ENCODE measurements at regions not wholly inside any gene's neighbourhood (a gene's known extent, or its start where the extent isn't known, plus 50 kb on each side); places are given as distances from the start of the nearest gene placed in this dataset.
A peak's percentile ranks its signal among the peaks of the same experiment; 100 is the strongest.

DNA sequence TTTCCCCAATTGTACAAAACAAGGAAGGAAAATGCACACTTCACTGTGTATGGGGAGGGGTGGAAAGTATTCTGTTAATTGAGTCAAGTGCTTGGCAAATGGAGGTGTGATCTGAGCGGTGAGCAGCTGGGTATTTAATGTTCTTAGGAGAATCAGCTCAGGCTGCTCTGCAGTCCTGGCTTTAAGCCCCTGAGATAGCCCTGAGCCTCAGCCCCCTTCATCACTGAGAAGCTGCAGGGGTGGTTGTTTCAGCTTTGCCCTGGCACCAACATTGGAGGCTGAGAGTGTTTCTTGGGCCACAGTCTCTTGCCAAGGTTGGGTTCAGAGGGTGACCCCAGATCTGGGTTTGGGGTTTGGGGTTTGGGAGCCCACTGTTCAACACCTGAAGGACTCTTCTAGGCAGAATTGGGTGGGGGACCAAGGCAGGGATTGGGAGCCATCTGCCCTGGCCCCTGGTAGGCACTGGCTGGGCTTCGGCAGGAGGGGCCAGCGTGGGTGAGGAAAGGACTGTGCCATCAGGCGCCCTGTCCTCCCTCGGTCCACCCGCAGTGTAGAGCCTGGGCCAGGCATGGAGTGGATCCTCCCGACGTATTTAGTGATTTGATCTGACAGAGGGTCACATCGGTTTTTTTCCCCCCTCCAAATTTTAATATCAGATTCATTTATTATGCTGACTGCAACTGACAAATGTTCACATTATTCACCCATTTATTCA lies 66.7 kb upstream of the ZNF536 start:
- no peak overlapping the region for H3K4me3 ChIP-seq
- TF ChIP-seq, protein P1, sequence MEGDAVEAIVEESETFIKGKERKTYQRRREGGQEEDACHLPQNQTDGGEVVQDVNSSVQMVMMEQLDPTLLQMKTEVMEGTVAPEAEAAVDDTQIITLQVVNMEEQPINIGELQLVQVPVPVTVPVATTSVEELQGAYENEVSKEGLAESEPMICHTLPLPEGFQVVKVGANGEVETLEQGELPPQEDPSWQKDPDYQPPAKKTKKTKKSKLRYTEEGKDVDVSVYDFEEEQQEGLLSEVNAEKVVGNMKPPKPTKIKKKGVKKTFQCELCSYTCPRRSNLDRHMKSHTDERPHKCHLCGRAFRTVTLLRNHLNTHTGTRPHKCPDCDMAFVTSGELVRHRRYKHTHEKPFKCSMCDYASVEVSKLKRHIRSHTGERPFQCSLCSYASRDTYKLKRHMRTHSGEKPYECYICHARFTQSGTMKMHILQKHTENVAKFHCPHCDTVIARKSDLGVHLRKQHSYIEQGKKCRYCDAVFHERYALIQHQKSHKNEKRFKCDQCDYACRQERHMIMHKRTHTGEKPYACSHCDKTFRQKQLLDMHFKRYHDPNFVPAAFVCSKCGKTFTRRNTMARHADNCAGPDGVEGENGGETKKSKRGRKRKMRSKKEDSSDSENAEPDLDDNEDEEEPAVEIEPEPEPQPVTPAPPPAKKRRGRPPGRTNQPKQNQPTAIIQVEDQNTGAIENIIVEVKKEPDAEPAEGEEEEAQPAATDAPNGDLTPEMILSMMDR (IDR thresholded peaks at IDR 0.05): no peak
- peak; percentile 40 for DNase-seq (ENCODE audit: low spot score)
- no peak overlapping the region for H3K27ac ChIP-seq

- peak; percentile 3 for DNase-seq (ENCODE audit: low spot score)
Observed at GRCh38 chr19:30307191-30307974, 64.8 kb upstream of the ZNF536 start.

GRCh38 chr19:30309176-30309575 lies 63.0 kb upstream of the ZNF536 start:
- TF ChIP-seq, protein P1 (IDR thresholded peaks at IDR 0.05): no peak
- Histone ChIP-seq H3K4me3 (no peak overlapping the region), H3K27ac (no peak overlapping the region)
- DNase-seq (ENCODE audit: low spot score): peak; percentile 14

More at GRCh38 chr19:30307191-30307974, 64.8 kb upstream of the ZNF536 start:
- Histone ChIP-seq H3K4me3 (no peak overlapping the region), H3K27ac (no peak overlapping the region)
- TF ChIP-seq, protein P1 (IDR thresholded peaks at IDR 0.05): no peak

GRCh38 chr19:30309905-30310601 lies 62.1 kb upstream of the ZNF536 start:
- H3K4me3 ChIP-seq: no peak overlapping the region
- DNase-seq (ENCODE audit: low spot score): peak; percentile 36
- no peak overlapping the region for H3K27ac ChIP-seq
- TF ChIP-seq, protein P1 (IDR thresholded peaks at IDR 0.05): no peak

DNA sequence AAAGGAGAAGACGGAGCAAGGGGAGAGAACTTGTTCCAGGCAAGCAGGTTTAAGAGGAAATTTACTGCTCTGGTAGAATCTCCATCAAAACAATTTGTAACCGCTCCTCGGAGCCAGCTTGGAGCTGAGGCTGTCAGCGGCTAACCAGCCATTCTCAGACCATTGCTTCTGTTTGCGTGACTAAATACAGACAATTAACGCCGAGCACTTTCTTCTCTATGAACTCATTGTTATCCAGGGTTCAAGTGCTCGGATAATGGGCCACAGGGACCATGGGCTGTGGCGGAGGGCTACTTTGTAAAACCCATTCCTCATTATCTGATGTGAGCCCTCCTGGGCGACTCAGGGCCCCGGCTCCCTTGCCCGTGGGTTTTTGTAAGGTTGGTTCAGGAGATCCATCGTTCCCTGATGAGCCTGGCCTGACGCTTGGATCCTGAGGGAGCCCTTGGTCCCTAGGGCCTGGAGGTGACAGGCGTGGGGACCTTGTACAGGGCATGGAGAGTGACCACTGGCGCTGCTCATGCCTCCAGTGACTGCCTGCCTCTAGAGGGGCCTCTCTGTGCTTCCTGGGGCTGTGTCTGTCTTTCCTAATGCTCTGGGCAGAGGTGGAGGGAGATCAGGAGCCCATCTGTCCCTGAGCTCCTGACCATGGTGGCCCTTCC lies 61.5 kb upstream of the ZNF536 start:
- H3K4me3 ChIP-seq: no peak overlapping the region
- DNase-seq (ENCODE audit: low spot score): peak; percentile 26
- no peak overlapping the region for H3K27ac ChIP-seq
- TF ChIP-seq, protein P1 (IDR thresholded peaks at IDR 0.05): no peak

DNA sequence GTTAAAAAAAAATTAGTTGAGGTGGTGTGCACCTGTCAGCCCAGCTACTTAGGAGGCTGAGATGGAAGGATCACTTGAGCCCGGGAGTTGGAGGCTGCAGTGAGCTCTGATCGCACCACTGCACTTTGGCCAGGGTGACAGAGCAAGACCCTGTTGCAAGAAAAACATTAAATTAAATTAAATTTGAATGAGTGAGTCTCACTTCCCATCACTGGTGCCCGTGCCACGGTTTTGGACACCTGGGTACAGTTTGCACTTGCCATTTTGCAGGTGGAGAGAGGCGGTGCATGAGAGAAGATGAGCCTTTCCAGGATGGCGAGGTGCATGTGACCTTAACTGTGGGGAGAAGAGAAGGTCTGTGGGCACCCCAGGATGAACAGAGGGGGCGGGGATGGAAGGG lies 60.3 kb upstream of the ZNF536 start:
- DNase-seq (ENCODE audit: low spot score): peak; percentile 33
- H3K27ac ChIP-seq: no peak overlapping the region
- TF ChIP-seq, protein P1 (IDR thresholded peaks at IDR 0.05): no peak
- no peak overlapping the region for H3K4me3 ChIP-seq
